Hepatocyte (in vitro differentiated cells): ENCODE measurements at regions not wholly inside any gene's neighbourhood (a gene's known extent, or its start where the extent isn't known, plus 50 kb on each side); places are given as distances from the start of the nearest gene placed in this dataset.

Experiments used
- EZH2 ChIP-seq: fragments of 200-600 bp; sonication (generic); IDR thresholded peaks from 2 replicates; pipeline ENCODE4 v1.6.1; 2016; ENCODE audit warnings: antibody characterized with exemption, mild to moderate bottlenecking, borderline replicate concordance
- EZH2phosphoT487 ChIP-seq: fragments of 200-600 bp; sonication (generic); IDR thresholded peaks from one replicate; pipeline ENCODE4 v1.6.1; 2018; ENCODE audit warnings: antibody characterized with exemption, mild to moderate bottlenecking, low read depth, moderate library complexity; ENCODE audit not compliant: unreplicated experiment, severe bottlenecking
- TF ChIP-seq, protein P1 (sequence below): fragments of 200-600 bp; sonication (generic); IDR thresholded peaks from 2 replicates; pipeline ENCODE4 v1.5.1; 2016; ENCODE audit warnings: antibody characterized with exemption, mild to moderate bottlenecking; ENCODE audit not compliant: poor library complexity

DNA sequence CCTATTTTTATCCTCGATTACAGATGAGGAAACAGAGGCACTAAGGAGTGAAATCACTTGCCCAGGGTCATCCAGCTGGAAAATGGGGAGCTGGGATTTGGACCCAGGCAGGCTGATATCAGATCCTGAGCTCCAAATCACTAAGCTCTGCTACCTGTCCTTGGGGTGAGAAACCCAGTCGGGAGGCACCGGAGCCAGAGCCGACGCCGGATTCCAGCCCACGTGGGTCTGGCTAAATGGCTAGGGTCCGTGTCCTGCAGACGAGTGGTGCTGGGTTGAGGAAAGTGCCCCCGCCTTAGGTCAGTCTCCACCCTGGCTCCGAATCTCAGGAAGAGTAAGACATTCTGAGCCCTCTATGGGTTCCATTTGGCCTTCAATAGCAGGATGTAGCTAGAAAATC is 61.3 kb upstream of the GGTA1 start:
- TF ChIP-seq EZH2 (no peak), EZH2phosphoT487 (no peak)
- TF ChIP-seq, protein P1, sequence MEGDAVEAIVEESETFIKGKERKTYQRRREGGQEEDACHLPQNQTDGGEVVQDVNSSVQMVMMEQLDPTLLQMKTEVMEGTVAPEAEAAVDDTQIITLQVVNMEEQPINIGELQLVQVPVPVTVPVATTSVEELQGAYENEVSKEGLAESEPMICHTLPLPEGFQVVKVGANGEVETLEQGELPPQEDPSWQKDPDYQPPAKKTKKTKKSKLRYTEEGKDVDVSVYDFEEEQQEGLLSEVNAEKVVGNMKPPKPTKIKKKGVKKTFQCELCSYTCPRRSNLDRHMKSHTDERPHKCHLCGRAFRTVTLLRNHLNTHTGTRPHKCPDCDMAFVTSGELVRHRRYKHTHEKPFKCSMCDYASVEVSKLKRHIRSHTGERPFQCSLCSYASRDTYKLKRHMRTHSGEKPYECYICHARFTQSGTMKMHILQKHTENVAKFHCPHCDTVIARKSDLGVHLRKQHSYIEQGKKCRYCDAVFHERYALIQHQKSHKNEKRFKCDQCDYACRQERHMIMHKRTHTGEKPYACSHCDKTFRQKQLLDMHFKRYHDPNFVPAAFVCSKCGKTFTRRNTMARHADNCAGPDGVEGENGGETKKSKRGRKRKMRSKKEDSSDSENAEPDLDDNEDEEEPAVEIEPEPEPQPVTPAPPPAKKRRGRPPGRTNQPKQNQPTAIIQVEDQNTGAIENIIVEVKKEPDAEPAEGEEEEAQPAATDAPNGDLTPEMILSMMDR, result no peak
